Hepatocyte (in vitro differentiated cells): ENCODE measurements at regions not wholly inside any gene's neighbourhood (a gene's known extent, or its start where the extent isn't known, plus 50 kb on each side); places are given as distances from the start of the nearest gene placed in this dataset.

Experiments used
- EZH2 ChIP-seq: fragments of 200-600 bp; sonication (generic); IDR thresholded peaks from 2 replicates; pipeline ENCODE4 v1.6.1; 2016; ENCODE audit warnings: antibody characterized with exemption, mild to moderate bottlenecking, borderline replicate concordance
- EZH2phosphoT487 ChIP-seq: fragments of 200-600 bp; sonication (generic); IDR thresholded peaks from one replicate; pipeline ENCODE4 v1.6.1; 2018; ENCODE audit warnings: antibody characterized with exemption, mild to moderate bottlenecking, low read depth, moderate library complexity; ENCODE audit not compliant: unreplicated experiment, severe bottlenecking
- TF ChIP-seq, protein P1 (sequence below): fragments of 200-600 bp; sonication (generic); IDR thresholded peaks from 2 replicates; pipeline ENCODE4 v1.5.1; 2016; ENCODE audit warnings: antibody characterized with exemption, mild to moderate bottlenecking; ENCODE audit not compliant: poor library complexity

- TF ChIP-seq, protein P1, sequence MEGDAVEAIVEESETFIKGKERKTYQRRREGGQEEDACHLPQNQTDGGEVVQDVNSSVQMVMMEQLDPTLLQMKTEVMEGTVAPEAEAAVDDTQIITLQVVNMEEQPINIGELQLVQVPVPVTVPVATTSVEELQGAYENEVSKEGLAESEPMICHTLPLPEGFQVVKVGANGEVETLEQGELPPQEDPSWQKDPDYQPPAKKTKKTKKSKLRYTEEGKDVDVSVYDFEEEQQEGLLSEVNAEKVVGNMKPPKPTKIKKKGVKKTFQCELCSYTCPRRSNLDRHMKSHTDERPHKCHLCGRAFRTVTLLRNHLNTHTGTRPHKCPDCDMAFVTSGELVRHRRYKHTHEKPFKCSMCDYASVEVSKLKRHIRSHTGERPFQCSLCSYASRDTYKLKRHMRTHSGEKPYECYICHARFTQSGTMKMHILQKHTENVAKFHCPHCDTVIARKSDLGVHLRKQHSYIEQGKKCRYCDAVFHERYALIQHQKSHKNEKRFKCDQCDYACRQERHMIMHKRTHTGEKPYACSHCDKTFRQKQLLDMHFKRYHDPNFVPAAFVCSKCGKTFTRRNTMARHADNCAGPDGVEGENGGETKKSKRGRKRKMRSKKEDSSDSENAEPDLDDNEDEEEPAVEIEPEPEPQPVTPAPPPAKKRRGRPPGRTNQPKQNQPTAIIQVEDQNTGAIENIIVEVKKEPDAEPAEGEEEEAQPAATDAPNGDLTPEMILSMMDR: no peak
- TF ChIP-seq EZH2 (no peak), EZH2phosphoT487 (no peak)
Observed at GRCh38 chr9:74001382-74001781, 495.8 kb upstream of the RORB start.
